DND-41 (cell line): ENCODE measurements at regions not wholly inside any gene's neighbourhood (a gene's known extent, or its start where the extent isn't known, plus 50 kb on each side); places are given as distances from the start of the nearest gene placed in this dataset.

Source experiments
- ATAC-seq: fragments of 200-7000 bp; cut with Tn5 transposase; 3 replicates; pipeline ENCODE4 v1.9.1; 2021; ENCODE audit warnings: low read depth; ENCODE audit not compliant: insufficient read depth
- DNase-seq: peaks from one replicate; pipeline ENCODE4 v3.0.0-alpha.2; 2020
- H2AFZ ChIP-seq: 2 replicates; pipeline ENCODE4 v1.6.0; 2012; ENCODE audit warnings: low read depth, low read length
- H3K27ac ChIP-seq: 2 replicates; pipeline ENCODE4 v1.5.1; 2012; ENCODE audit warnings: low read length, inconsistent platforms
- H3K27me3 ChIP-seq: fragments of 200-600 bp; sonication (generic); 2 replicates; pipeline ENCODE4 v1.6.0; 2012; ENCODE audit warnings: low read length, mild to moderate bottlenecking, inconsistent platforms; ENCODE audit not compliant: insufficient read depth, poor library complexity
- H3K36me3 ChIP-seq: 2 replicates; pipeline ENCODE4 v1.5.1; 2012; ENCODE audit warnings: low read length, inconsistent platforms; ENCODE audit not compliant: insufficient read depth
- H3K4me1 ChIP-seq: 2 replicates; pipeline ENCODE4 v1.5.1; 2012; ENCODE audit warnings: mild to moderate bottlenecking, low read length; ENCODE audit not compliant: insufficient read depth
- H3K4me2 ChIP-seq: 2 replicates; pipeline ENCODE4 v1.6.0; 2012; ENCODE audit warnings: mild to moderate bottlenecking, moderate library complexity, low read length, inconsistent platforms; ENCODE audit not compliant: insufficient read depth
- H3K4me3 ChIP-seq, 2 experiments: fragments of 200-600 bp in 1 of 2; shearing (Covaris generic) in 1 of 2; 2 replicates each; pipeline ENCODE4 v1.5.1; 2012 to 2016; ENCODE audit warnings: inconsistent platforms in 2 of 2, low read length in 2 of 2, mild to moderate bottlenecking in 2 of 2, low read depth in 1 of 2, moderate library complexity in 1 of 2
- H3K79me2 ChIP-seq: 2 replicates; pipeline ENCODE4 v1.6.0; 2012; ENCODE audit warnings: low read length, inconsistent platforms; ENCODE audit not compliant: insufficient read depth
- H3K9ac ChIP-seq: 2 replicates; pipeline ENCODE4 v1.6.0; 2012; ENCODE audit warnings: low read depth, mild to moderate bottlenecking, inconsistent platforms, low read length, moderate library complexity
- H3K9me3 ChIP-seq: 2 replicates; pipeline ENCODE4 v1.5.1; 2012; ENCODE audit warnings: low read length, moderate library complexity, mild to moderate bottlenecking, inconsistent platforms; ENCODE audit not compliant: insufficient read depth, severe bottlenecking
- H4K20me1 ChIP-seq: 2 replicates; pipeline ENCODE4 v1.6.0; 2012; ENCODE audit warnings: low read length; ENCODE audit not compliant: insufficient read depth
- CTCF ChIP-seq: IDR thresholded peaks from 2 replicates; pipeline ENCODE4 v1.5.1; 2012; ENCODE audit warnings: borderline replicate concordance, low read length, moderate library complexity, mild to moderate bottlenecking; ENCODE audit not compliant: poor library complexity, severe bottlenecking; ENCODE audit errors: extremely low read depth
- EZH2 ChIP-seq: IDR thresholded peaks from 3 replicates; pipeline ENCODE4 v1.6.1; 2012; ENCODE audit warnings: borderline replicate concordance, low read depth, mild to moderate bottlenecking, moderate library complexity, low read length, inconsistent platforms; ENCODE audit not compliant: severe bottlenecking

- Histone ChIP-seq H4K20me1 (no peaks in the 10 kb centered on the region), H3K36me3 (no peaks in the 10 kb centered on the region), H3K27me3 (no peaks in the 10 kb centered on the region), H3K9ac (no peak overlapping the region), H3K4me1 (no peaks in the 10 kb centered on the region), H3K79me2 (no peaks in the 10 kb centered on the region), H3K27ac (no peak overlapping the region), H3K9me3 (no peaks in the 10 kb centered on the region), H2AFZ (no peak overlapping the region), H3K4me3 (no peak overlapping the region), H3K4me2 (no peak overlapping the region)
- DNase-seq (no peak), ATAC-seq (no peak)
- no peak for TF ChIP-seq EZH2
- no peak for TF ChIP-seq CTCF
These were observed 195.0 kb upstream of the ELAC2 start for GRCh38 chr17:13212860-13213259.

- no peak overlapping the region for H3K27ac ChIP-seq
- H3K9ac ChIP-seq, result no peak overlapping the region
- H3K36me3 ChIP-seq, result no peaks in the 10 kb centered on the region
- H3K4me1 ChIP-seq, result no peaks in the 10 kb centered on the region
- no peak overlapping the region for H3K4me3 ChIP-seq
- DNase-seq, result no peak
- H4K20me1 ChIP-seq, result no peaks in the 10 kb centered on the region
- H3K9me3 ChIP-seq, result no peaks in the 10 kb centered on the region
- no peak for ATAC-seq
- H3K27me3 ChIP-seq, result no peaks in the 10 kb centered on the region
- H2AFZ ChIP-seq, result no peak overlapping the region
- no peaks in the 10 kb centered on the region for H3K79me2 ChIP-seq
- no peak overlapping the region for H3K4me2 ChIP-seq
- TF ChIP-seq EZH2 (no peak), CTCF (no peak)
These were observed 191.3 kb upstream of the ELAC2 start for GRCh38 chr17:13209081-13209480.

GRCh38 chr17:13204607-13205237 lies 186.9 kb upstream of the ELAC2 start:
- Histone ChIP-seq H3K9ac (no peak overlapping the region), H2AFZ (no peak overlapping the region)

More at GRCh38 chr17:13204607-13205237, 186.9 kb upstream of the ELAC2 start:
- Histone ChIP-seq H3K9me3 (no peaks in the 10 kb centered on the region), H3K27ac (no peak overlapping the region), H3K4me3 (no peak overlapping the region), H3K4me2 (no peak overlapping the region), H3K4me1 (no peaks in the 10 kb centered on the region), H4K20me1 (no peaks in the 10 kb centered on the region), H3K79me2 (no peaks in the 10 kb centered on the region), H3K36me3 (no peaks in the 10 kb centered on the region), H3K27me3 (no peaks in the 10 kb centered on the region)
- no peak for TF ChIP-seq EZH2
- TF ChIP-seq CTCF, result no peak
- DNase-seq (no peak), ATAC-seq (no peak)
